SK-N-SH treated with all-trans-retinoic acid at 6 μM for 48 hours (cell line): ENCODE measurements at regions not wholly inside any gene's neighbourhood (a gene's known extent, or its start where the extent isn't known, plus 50 kb on each side); places are given as distances from the start of the nearest gene placed in this dataset.

Experiments
- ARNTL ChIP-seq: fragments of 450-650 bp; formaldehyde crosslinking; IDR thresholded peaks from 2 replicates; pipeline ENCODE4 v1.5.0; 2020; ENCODE audit warnings: low read depth, mild to moderate bottlenecking, moderate library complexity, borderline replicate concordance
- CREB5 ChIP-seq: fragments of 250-450 bp; sonication (Bioruptor Pico); IDR thresholded peaks from 2 replicates; pipeline ENCODE4 v1.5.1; 2020; ENCODE audit warnings: low read depth, mild to moderate bottlenecking, moderate library complexity
- CSDC2 ChIP-seq: fragments of 250-450 bp; sonication (Bioruptor Pico); IDR thresholded peaks from 2 replicates; pipeline ENCODE4 v1.5.0; 2020; ENCODE audit warnings: mild to moderate bottlenecking, moderate library complexity
- GLIS3 ChIP-seq: fragments of 250-450 bp; sonication (Bioruptor Pico); IDR thresholded peaks from 2 replicates; pipeline ENCODE4 v1.5.0; 2020; ENCODE audit warnings: mild to moderate bottlenecking, moderate library complexity
- ISL1 ChIP-seq: fragments of 250-450 bp; sonication (Bioruptor Pico); IDR thresholded peaks from 2 replicates; pipeline ENCODE4 v2.1.2; 2022; ENCODE audit warnings: mild to moderate bottlenecking, moderate library complexity
- PATZ1 ChIP-seq: fragments of 250-450 bp; sonication (Bioruptor Pico); IDR thresholded peaks from 2 replicates; pipeline ENCODE4 v1.8.0; 2020; ENCODE audit warnings: mild to moderate bottlenecking, moderate library complexity, borderline replicate concordance
- RARB ChIP-seq: fragments of 250-450 bp; sonication (Bioruptor Pico); IDR thresholded peaks from 2 replicates; pipeline ENCODE4 v1.8.0; 2021; ENCODE audit warnings: mild to moderate bottlenecking, moderate library complexity
- TOX ChIP-seq: fragments of 250-450 bp; sonication (Bioruptor Pico); IDR thresholded peaks from 2 replicates; pipeline ENCODE4 v1.8.0; 2021; ENCODE audit warnings: mild to moderate bottlenecking, moderate library complexity, borderline replicate concordance
- TSHZ2 ChIP-seq: fragments of 250-450 bp; sonication (Bioruptor Pico); IDR thresholded peaks from 2 replicates; pipeline ENCODE4 v1.5.0; 2020; ENCODE audit warnings: mild to moderate bottlenecking, moderate library complexity
- ZFP30 ChIP-seq: fragments of 450-650 bp; formaldehyde crosslinking; IDR thresholded peaks from 2 replicates; pipeline ENCODE4 v1.5.0; 2022; ENCODE audit warnings: mild to moderate bottlenecking, moderate library complexity
- ZNF70 ChIP-seq: fragments of 450-650 bp; formaldehyde crosslinking; IDR thresholded peaks from 2 replicates; pipeline ENCODE4 v1.5.0; 2020; ENCODE audit warnings: mild to moderate bottlenecking, moderate library complexity

- TF ChIP-seq GLIS3 = no peak
- no peak for TF ChIP-seq ZFP30 (CRISPR knock-in tag)
- TF ChIP-seq TOX (CRISPR knock-in tag) = no peak
- TF ChIP-seq TSHZ2 = no peak
- TF ChIP-seq CSDC2 (CRISPR knock-in tag) = no peak
- TF ChIP-seq PATZ1 = no peak
- TF ChIP-seq ZNF70 = no peak
- no peak for TF ChIP-seq ARNTL (CRISPR knock-in tag)
- TF ChIP-seq CREB5 (CRISPR knock-in tag) = no peak
- no peak for TF ChIP-seq ISL1
- no peak for TF ChIP-seq RARB (CRISPR knock-in tag)
Measured at GRCh38 chr10:71067098-71067740, 145.2 kb upstream of the UNC5B start.
